ENCODE measurements at regions not wholly inside any gene's neighbourhood (a gene's known extent, or its start where the extent isn't known, plus 50 kb on each side); places are given as distances from the start of the nearest gene placed in this dataset.

- Histone ChIP-seq H4K20me1 (replicated peaks; ENCODE audit: control insufficient read depth, extremely low read depth, insufficient read depth, low read length) (no peaks in the 10 kb centered on the region), H3K36me3 (ENCODE audit: control insufficient read depth in 2 of 2, extremely low read depth in 1 of 2, insufficient read depth in 2 of 2, low read length in 2 of 2) (no peaks in the 10 kb centered on the region), H3K27me3 (ENCODE audit: control insufficient read depth in 2 of 2, insufficient read depth in 2 of 2, low read length in 2 of 2) (no peaks in the 10 kb centered on the region), H2AFZ (ENCODE audit: low read depth, low read length) (no peak overlapping the region), H3K4me2 (ENCODE audit: insufficient read depth, low read length) (no peak overlapping the region), H3K4me3 (replicated peaks in 1 of 3; ENCODE audit: insufficient read depth in 1 of 3, low read depth in 1 of 3, low read length in 3 of 3) (no peak overlapping the region), H3K9ac (replicated peaks; ENCODE audit: extremely low read depth, insufficient read depth, low read length) (no peak overlapping the region), H3K27ac (ENCODE audit: insufficient read depth, low read depth, low read length) (no peak overlapping the region), H3K79me2 (ENCODE audit: control insufficient read depth, insufficient read depth, low read length) (no peaks in the 10 kb centered on the region), H3K9me1 (replicated peaks; ENCODE audit: control insufficient read depth, extremely low read depth, insufficient read depth, low read length) (no peaks in the 10 kb centered on the region), H3K9me3 (replicated peaks; ENCODE audit: control insufficient read depth, insufficient read depth, low read length) (no peaks in the 10 kb centered on the region), H3K4me1 (ENCODE audit: control insufficient read depth, extremely low read depth, insufficient read depth, low read length) (no peaks in the 10 kb centered on the region)
- ChIA-PET POLR2A (no interaction called here), CTCF (no interaction called here)
- no peak for DNase-seq (ENCODE audit: low read depth, low spot score)
- FAIRE-seq = no peak
- no TSS peak for BruUV-seq (replicated peaks)
- dilution Hi-C loops (cut with MboI; ENCODE audit: extremely low pct_ligation_motif_present, low sequenced_read_pairs) (no loop called here), intact Hi-C loops (cut with micrococcal nuclease) (no loop called here)
- no peak for TF ChIP-seq MYC (IDR thresholded peaks at IDR 0.05; ENCODE audit: low read depth, low read length)
- TF ChIP-seq EZH2 (IDR thresholded peaks at IDR 0.05; ENCODE audit: borderline replicate concordance, low read depth, low read length, severe bottlenecking) = no peak
- TF ChIP-seq JUN (IDR thresholded peaks at IDR 0.05; ENCODE audit: borderline replicate concordance, insufficient read depth, insufficient read length, low read depth) = no peak
- no peak for TF ChIP-seq MAX (IDR thresholded peaks at IDR 0.05; ENCODE audit: insufficient read depth, insufficient read length)
- TF ChIP-seq GATA2 (IDR thresholded peaks at IDR 0.05; ENCODE audit: insufficient read depth, insufficient read length, low read depth, low read length) = no peak
- no peak for TF ChIP-seq CTCF (IDR thresholded peaks at IDR 0.05; ENCODE audit: extremely low read depth in 1 of 2, insufficient read depth in 1 of 2, low read depth in 1 of 2, low read length in 2 of 2)
- TF ChIP-seq FOS (IDR thresholded peaks at IDR 0.05; ENCODE audit: borderline replicate concordance, insufficient read depth, low read length) = no peak
- no peak for TF ChIP-seq POLR2AphosphoS5 (IDR thresholded peaks at IDR 0.05; ENCODE audit: insufficient read depth, low read depth, low read length)
- no peak for TF ChIP-seq POLR2A (IDR thresholded peaks at IDR 0.05; ENCODE audit: low read depth, low read length)
Observed at GRCh38 chr5:91794856-91795548, 411.9 kb upstream of the ARRDC3 start.

All from endothelial cell of umbilical vein (primary cell).